PC-3 (cell line): ENCODE measurements at regions not wholly inside any gene's neighbourhood (a gene's known extent, or its start where the extent isn't known, plus 50 kb on each side); places are given as distances from the start of the nearest gene placed in this dataset.

ENCODE experiments used
- ATAC-seq: fragments of 200-7000 bp; cut with Tn5 transposase; 2 replicates; pipeline ENCODE4 v1.9.1; 2020; ENCODE audit warnings: mild to moderate bottlenecking, moderate library complexity
- BruUV-seq: library from RNA; stranded (reverse); fragments of 400-500 nt; replicated peaks from 2 replicates; lab custom pipeline; 2021; lab: Mats Ljungman, UMichigan
- CTCF ChIA-PET: fragments of 300-600 bp; sonication (Branson Sonifier 250); formaldehyde crosslinking; loops from one replicate; lab custom pipeline; 2022; ENCODE audit warnings: antibody characterized with exemption; lab: Charles Lee
- POLR2A ChIA-PET: fragments of 300-600 bp; sonication (Branson Sonifier 250); formaldehyde crosslinking; loops from one replicate; lab custom pipeline; 2022; ENCODE audit warnings: antibody characterized with exemption; ENCODE audit not compliant: unreplicated experiment; lab: Charles Lee
- DNase-seq: peaks from one replicate; pipeline ENCODE4 v3.0.0-alpha.2; 2015
- H2AFZ ChIP-seq: fragments of 300-600 bp; sonication (generic); 2 replicates; pipeline ENCODE4 v1.6.0; 2016; ENCODE audit warnings: antibody characterized with exemption, low read length
- H3F3A ChIP-seq: fragments of 300-600 bp; sonication (generic); one replicate; pipeline ENCODE4 v1.6.0; 2017; ENCODE audit warnings: antibody characterized with exemption, low read length, control low read depth, mild to moderate bottlenecking; ENCODE audit not compliant: unreplicated experiment
- H3K27ac ChIP-seq: fragments of 300-600 bp; sonication (generic); 2 replicates; pipeline ENCODE4 v1.5.1; 2016; ENCODE audit warnings: mild to moderate bottlenecking, low read length
- H3K27me3 ChIP-seq: fragments of 300-600 bp; sonication (generic); 2 replicates; pipeline ENCODE4 v1.6.1; 2016; ENCODE audit warnings: low read length, mixed read lengths
- H3K36me3 ChIP-seq: fragments of 300-600 bp; sonication (generic); 2 replicates; pipeline ENCODE4 v1.6.1; 2016; ENCODE audit warnings: low read depth, mixed run types, low read length, mixed read lengths
- H3K4me1 ChIP-seq: fragments of 300-600 bp; sonication (generic); 2 replicates; pipeline ENCODE4 v1.5.1; 2016; ENCODE audit warnings: low read length; ENCODE audit not compliant: insufficient read depth
- H3K4me2 ChIP-seq: fragments of 300-600 bp; sonication (generic); 2 replicates; pipeline ENCODE4 v1.6.0; 2016; ENCODE audit warnings: low read length
- H3K4me3 ChIP-seq: fragments of 300-600 bp; sonication (generic); 2 replicates; pipeline ENCODE4 v1.5.1; 2016; ENCODE audit warnings: mild to moderate bottlenecking, low read length, mixed read lengths
- H3K79me2 ChIP-seq: fragments of 300-600 bp; sonication (generic); 2 replicates; pipeline ENCODE4 v1.6.1; 2017; ENCODE audit warnings: low read length, mixed read lengths
- H3K9ac ChIP-seq: fragments of 300-600 bp; sonication (generic); 2 replicates; pipeline ENCODE4 v1.6.0; 2016; ENCODE audit warnings: mild to moderate bottlenecking, low read length
- H3K9me2 ChIP-seq: fragments of 300-600 bp; sonication (generic); replicated peaks from 2 replicates; pipeline ENCODE4 v1.6.1; 2016; ENCODE audit warnings: mixed run types, low read length, mixed read lengths
- H3K9me3 ChIP-seq: fragments of 300-600 bp; sonication (generic); 2 replicates; pipeline ENCODE4 v1.6.1; 2016; ENCODE audit warnings: low read length, mixed read lengths
- H4K20me1 ChIP-seq: fragments of 300-600 bp; sonication (generic); 2 replicates; pipeline ENCODE4 v1.6.1; 2016; ENCODE audit warnings: low read length, mixed read lengths
- EZH2 ChIP-seq: fragments of 300-600 bp; sonication (generic); IDR thresholded peaks from one replicate; pipeline ENCODE4 v1.6.1; 2017; ENCODE audit warnings: antibody characterized with exemption, mild to moderate bottlenecking, low read length; ENCODE audit not compliant: unreplicated experiment
- EZH2phosphoT487 ChIP-seq: fragments of 300-600 bp; sonication (generic); IDR thresholded peaks from 2 replicates; pipeline ENCODE4 v1.6.1; 2018; ENCODE audit warnings: mild to moderate bottlenecking, antibody characterized with exemption, low read length, borderline replicate concordance
- intact Hi-C: fragments of 100-400 bp; cut with micrococcal nuclease; formaldehyde crosslinking; loops from 2 replicates; pipeline ENCODE4 v1.9.0; 2023
- TF ChIP-seq, protein P1 (sequence below): fragments of 300-600 bp; sonication (generic); conservative IDR thresholded peaks from 2 replicates; pipeline ENCODE4 v1.5.1; 2017; ENCODE audit warnings: antibody characterized with exemption, low read depth, mild to moderate bottlenecking, low read length

DNA sequence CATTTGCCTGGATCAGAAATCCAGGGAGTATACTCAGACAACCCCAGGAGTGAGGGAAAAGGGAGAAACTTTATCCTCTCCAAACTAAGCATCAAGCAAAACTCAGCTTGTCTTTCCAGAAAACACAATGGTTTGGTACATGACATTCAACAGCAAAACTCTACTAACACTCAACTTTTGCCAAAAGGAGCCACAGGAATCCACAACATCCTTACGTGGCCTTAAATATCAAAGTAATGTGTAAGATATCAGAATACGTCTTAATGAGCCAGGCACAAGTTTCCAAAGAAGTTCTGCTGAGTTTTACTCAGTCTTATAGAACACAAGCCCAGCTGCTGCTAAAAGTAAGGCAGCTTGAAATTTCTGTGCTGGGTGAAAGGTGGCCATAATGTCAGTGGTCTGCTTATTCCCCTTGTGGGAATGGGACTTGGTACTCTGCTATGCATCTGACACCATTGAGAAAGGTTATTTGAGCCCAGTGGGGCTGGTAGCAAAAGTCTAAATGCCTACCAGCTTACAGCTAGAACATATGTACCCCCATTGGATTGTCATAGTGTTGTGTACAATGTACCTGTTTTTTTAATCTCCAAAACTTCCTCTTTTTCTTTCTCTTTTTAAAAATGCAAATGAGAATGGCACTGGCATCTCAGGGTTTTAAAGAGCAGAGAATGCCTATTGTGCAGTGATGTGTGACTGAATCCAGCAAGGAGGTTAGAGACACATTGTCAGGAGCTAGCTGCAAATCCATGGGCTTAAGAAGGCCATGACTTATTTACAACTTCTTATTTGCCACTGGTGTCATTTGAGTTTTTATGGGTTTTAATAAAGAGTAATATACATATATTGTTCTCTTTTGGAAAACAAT is 62.0 kb upstream of the ST6GALNAC3 start:
- H3K4me3 ChIP-seq: no peak overlapping the region
- no peaks in the 10 kb centered on the region for H4K20me1 ChIP-seq
- H3K36me3 ChIP-seq: no peaks in the 10 kb centered on the region
- no peaks in the 10 kb centered on the region for H3K9me3 ChIP-seq
- H3K27ac ChIP-seq: no peak overlapping the region
- no peaks in the 10 kb centered on the region for H3K9me2 ChIP-seq
- H3K27me3 ChIP-seq: peaks cover 46% of the 10 kb centered on the region
- H3K9ac ChIP-seq: no peak overlapping the region
- CTCF ChIA-PET: no interaction called here
- no peaks in the 10 kb centered on the region for H3K4me1 ChIP-seq
- no TSS peak for BruUV-seq
- no peak for ATAC-seq
- TF ChIP-seq EZH2 (no peak), EZH2phosphoT487 (no peak)
- TF ChIP-seq, protein P1, sequence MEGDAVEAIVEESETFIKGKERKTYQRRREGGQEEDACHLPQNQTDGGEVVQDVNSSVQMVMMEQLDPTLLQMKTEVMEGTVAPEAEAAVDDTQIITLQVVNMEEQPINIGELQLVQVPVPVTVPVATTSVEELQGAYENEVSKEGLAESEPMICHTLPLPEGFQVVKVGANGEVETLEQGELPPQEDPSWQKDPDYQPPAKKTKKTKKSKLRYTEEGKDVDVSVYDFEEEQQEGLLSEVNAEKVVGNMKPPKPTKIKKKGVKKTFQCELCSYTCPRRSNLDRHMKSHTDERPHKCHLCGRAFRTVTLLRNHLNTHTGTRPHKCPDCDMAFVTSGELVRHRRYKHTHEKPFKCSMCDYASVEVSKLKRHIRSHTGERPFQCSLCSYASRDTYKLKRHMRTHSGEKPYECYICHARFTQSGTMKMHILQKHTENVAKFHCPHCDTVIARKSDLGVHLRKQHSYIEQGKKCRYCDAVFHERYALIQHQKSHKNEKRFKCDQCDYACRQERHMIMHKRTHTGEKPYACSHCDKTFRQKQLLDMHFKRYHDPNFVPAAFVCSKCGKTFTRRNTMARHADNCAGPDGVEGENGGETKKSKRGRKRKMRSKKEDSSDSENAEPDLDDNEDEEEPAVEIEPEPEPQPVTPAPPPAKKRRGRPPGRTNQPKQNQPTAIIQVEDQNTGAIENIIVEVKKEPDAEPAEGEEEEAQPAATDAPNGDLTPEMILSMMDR: no peak
- H2AFZ ChIP-seq: no peak overlapping the region
- H3K4me2 ChIP-seq: no peak overlapping the region
- H3F3A ChIP-seq: no peaks in the 10 kb centered on the region
- no peaks in the 10 kb centered on the region for H3K79me2 ChIP-seq
- no peak for DNase-seq
- intact Hi-C loops: no loop called here
- POLR2A ChIA-PET: no interaction called here

DNA sequence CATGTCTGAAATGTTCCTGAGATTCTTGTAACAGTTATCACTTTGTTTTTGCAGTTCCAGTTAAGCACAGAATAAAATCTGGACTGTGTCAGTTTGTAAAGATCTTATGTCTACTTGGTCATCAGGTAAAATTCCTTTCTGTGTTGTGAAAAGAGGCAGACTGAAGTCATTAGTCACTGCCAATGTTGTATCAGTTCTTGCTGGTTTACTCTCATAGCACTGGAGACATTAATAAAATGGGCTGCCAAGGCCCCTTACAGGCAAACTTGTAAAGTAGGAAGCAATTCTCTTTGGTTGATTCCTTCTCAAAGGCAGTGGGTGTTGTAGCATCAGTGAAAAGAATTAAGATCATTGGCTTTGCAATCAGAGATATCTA is 61.4 kb upstream of the ST6GALNAC3 start:
- BruUV-seq: no TSS peak
- TF ChIP-seq EZH2: no peak
- TF ChIP-seq, protein P1: no peak
- no peak for TF ChIP-seq EZH2phosphoT487
- POLR2A ChIA-PET: no interaction called here
- no peak for DNase-seq
- intact Hi-C loops: no loop called here
- no peak overlapping the region for H3K4me3 ChIP-seq
- no peak overlapping the region for H3K4me2 ChIP-seq
- no peaks in the 10 kb centered on the region for H3K4me1 ChIP-seq
- peaks cover 52% of the 10 kb centered on the region for H3K27me3 ChIP-seq
- H3K27ac ChIP-seq: no peak overlapping the region
- H3F3A ChIP-seq: no peaks in the 10 kb centered on the region
- CTCF ChIA-PET: no interaction called here
- H3K79me2 ChIP-seq: no peaks in the 10 kb centered on the region
- H4K20me1 ChIP-seq: no peaks in the 10 kb centered on the region
- no peaks in the 10 kb centered on the region for H3K9me2 ChIP-seq
- H3K9ac ChIP-seq: no peak overlapping the region
- ATAC-seq: no peak
- H3K36me3 ChIP-seq: no peaks in the 10 kb centered on the region
- H3K9me3 ChIP-seq: no peaks in the 10 kb centered on the region
- no peak overlapping the region for H2AFZ ChIP-seq

DNA sequence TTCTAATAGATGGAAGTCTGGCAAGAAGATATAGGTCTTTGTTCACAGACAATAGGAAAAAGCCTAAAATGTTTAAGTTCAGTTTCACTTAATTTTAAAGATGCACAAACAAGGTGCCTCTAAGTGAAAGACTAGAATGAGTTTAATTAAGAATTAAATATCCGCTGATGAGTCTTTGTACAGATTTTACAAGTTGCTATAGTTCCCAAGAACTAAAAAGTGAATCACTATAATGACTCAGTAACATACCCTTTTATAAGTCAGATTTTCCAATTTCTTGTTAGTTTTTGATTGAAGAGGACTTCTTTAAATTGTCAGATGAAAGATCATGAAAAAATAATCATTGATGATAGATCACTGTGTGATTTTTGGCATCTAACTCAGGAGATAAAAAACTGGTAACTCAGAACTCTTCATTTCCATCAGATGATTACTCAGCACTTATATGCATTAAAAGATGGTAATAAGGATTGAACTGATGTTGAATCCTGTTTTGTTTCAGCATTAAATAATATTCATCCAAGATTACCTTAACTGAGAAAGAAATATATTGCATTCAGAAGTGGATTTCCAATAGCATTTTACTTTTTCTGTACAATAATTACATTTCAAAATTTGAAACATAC is 59.0 kb upstream of the ST6GALNAC3 start:
- ChIA-PET CTCF (no interaction called here), POLR2A (no interaction called here)
- H4K20me1 ChIP-seq: no peaks in the 10 kb centered on the region

More for the DNA sequence above, 59.0 kb upstream of the ST6GALNAC3 start:
- H2AFZ ChIP-seq: no peak overlapping the region
- no peaks in the 10 kb centered on the region for H3K9me2 ChIP-seq
- no TSS peak for BruUV-seq
- TF ChIP-seq EZH2 (no peak), EZH2phosphoT487 (no peak)
- TF ChIP-seq, protein P1: no peak
- H3K36me3 ChIP-seq: no peaks in the 10 kb centered on the region
- DNase-seq: no peak
- no peaks in the 10 kb centered on the region for H3K9me3 ChIP-seq
- no peak overlapping the region for H3K27ac ChIP-seq
- intact Hi-C loops: no loop called here
- H3K4me1 ChIP-seq: no peaks in the 10 kb centered on the region
- H3K79me2 ChIP-seq: no peaks in the 10 kb centered on the region
- peaks cover 76% of the 10 kb centered on the region for H3K27me3 ChIP-seq
- H3F3A ChIP-seq: no peaks in the 10 kb centered on the region
- no peak overlapping the region for H3K4me2 ChIP-seq
- H3K4me3 ChIP-seq: no peak overlapping the region
- no peak for ATAC-seq
- no peak overlapping the region for H3K9ac ChIP-seq
